CD4-positive, alpha-beta T cell treated with Interleukin-2 at 100 ng/mL for 4 hours (primary cell): ENCODE measurements at regions not wholly inside any gene's neighbourhood (a gene's known extent, or its start where the extent isn't known, plus 50 kb on each side); places are given as distances from the start of the nearest gene placed in this dataset.

Source experiments
- DNase-seq: peaks from one replicate; pipeline ENCODE4 v3.0.0-alpha.2; 2020; ENCODE audit warnings: low spot score

DNA sequence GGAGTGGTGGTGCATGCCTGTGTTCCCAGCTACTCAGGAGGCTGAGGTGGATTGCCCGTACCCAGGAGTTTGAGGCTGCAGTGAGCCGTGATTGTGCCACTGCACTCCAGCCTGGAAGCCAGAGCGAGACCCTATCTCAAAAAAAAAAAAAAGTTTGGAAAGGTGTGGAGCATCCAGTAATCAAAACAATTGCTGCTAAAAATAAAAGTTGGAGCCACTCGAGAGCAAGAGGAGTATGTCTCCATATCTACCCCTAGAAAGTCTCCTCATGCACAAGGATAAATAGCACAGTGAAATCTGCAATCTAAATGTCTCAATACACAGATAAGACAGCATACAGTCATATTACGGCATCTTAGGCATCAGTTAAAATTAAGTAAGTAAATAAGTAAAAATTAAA lies 81.5 kb upstream of the NEBL start:
- no peak for DNase-seq

DNA sequence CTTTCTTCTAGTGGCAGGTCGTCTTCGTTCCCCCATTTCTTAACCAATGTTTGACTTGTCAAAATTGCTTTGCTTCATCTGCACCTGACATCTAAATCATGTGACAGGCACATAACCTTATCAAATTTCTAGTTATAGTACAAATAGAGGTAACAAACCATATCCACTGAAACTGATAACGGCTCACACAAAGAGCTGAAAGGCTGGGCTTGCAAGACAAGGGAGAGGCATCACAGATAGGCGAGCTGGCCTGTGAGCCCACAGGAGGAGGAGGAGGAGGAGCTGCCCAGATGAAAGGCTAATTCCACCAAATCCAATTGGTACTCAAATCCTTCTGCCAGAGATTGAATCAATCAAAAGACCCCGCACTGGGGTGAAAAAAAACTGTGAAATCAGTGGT lies 80.2 kb upstream of the NEBL start:
- no peak for DNase-seq

DNA sequence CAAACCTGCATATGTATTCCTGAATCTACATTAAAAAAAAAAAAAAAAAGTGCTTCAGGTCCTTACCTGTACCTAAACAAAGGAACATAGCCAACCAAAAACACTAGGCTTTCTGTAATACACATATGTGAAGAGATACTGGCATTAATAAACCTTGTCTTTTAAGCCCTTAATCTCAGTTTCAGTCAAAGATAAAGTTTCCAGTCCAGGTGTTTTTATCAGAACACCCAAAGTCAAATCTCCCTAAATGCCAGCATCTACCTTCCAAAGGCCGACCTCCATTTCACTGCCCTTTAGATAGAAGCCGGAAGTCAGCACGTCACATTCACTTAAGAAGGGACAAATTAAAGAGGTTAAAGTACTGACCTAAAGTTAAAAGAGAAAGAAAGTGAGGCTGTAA lies 79.8 kb upstream of the NEBL start:
- DNase-seq = no peak

DNA sequence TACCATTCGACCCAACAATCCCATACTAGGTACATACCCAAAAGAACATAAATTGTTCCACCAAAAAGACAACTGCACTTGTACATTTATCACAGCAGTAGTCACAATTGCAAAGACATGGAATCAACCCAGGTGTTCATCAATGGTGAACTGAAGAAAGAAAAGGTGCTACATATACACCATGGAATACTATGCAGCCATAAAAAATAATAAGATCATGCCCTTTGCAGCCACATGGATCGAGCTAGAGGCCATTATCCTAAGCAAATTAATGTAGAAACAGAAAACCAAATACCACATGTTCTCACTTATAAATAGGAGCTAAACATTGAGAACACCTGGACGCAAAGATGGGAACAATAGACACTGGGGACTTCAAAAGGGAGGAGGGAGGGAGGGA lies 79.3 kb upstream of the NEBL start:
- no peak for DNase-seq

DNA sequence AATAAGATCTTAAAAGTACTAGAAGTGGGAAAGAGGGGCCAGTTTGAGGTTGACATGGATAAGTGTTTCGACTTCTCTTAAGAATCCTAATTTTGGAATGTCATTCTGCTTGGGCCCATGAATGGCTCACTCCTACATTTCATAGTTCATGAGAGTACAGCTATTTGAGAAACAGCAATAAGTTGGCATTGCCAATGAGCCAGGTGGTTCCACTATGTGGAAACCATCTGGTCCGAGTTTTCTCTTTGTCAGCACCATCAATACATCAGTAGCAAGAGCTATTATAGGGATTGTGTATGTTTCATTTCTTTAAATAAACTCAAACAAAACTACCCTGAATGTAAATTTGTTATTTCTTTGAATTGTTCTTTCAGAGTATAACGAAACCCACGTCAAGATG lies 78.1 kb upstream of the NEBL start:
- DNase-seq = no peak

DNA sequence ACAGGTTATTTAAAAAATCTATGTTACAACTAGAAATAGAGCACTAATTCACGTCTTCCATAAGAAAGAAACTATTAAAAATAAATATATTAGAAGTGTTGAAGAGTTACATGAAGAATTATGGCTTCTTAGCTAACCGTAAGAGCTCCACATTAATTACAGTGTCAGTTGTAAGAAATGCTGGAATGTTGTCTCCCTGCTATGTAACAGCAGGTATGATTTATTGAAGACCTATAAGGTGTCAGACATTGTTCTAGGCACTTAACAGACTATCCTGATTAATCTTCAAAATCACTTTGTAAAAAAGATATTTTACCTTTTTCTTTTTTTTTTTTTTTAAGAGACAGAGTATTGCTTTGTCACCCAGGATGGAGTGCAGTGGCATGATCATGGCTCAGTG lies 75.8 kb upstream of the NEBL start:
- DNase-seq = no peak

DNA sequence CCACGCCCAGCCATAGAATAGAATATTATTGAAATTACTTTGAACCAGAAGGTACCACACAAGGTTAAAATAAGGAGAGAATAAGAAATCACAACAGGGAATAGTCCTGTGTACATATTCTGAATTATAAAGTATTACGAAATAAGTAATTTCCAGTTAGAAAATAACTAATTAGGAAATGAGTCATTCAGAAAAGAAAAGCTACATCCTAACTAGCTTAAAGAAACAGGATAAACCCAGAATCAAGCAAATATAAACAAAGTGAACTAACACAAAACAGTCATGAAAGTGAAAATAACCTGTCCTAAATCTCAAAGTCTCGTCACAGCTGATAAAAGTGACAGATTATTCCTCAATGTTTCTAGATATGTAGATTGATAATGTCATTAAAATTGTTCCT lies 74.8 kb upstream of the NEBL start:
- no peak for DNase-seq

DNA sequence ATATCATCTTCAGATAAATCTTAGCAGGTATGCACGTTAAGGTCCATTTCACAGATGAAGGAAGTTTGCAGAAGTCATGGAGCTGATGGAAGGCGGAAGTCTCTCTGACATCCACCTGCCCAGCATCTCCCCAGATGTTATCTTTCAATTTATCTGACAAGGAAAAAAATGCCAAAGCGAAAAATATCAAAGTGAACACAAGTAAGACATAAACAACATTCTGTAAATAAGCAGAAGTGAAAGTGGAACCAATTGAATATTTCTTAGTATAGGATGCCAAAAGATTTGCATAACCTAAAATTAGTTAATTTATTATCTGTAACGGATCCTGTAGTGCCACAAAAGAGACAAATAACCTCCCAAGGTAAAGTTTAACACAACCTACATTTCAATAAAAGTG lies 73.6 kb upstream of the NEBL start:
- no peak for DNase-seq

DNA sequence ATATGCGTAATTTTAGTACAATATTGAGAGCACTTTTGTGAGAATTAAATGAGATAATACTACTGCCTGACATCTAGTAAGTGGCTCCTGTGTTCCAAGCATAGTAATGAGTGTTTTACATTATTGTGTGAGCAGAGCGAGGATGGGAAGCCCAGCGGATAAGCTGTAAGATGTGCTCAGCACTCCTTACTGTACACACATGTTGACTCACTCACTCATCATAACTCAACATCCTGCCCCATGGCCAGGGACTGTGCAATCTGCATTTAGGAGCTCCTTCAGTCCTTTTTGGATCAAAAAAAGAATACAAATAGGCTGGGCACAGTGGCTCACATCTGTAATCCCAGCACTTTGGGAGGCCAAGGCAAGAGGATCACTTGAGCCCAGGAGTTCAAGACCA lies 72.9 kb upstream of the NEBL start:
- DNase-seq = no peak

DNA sequence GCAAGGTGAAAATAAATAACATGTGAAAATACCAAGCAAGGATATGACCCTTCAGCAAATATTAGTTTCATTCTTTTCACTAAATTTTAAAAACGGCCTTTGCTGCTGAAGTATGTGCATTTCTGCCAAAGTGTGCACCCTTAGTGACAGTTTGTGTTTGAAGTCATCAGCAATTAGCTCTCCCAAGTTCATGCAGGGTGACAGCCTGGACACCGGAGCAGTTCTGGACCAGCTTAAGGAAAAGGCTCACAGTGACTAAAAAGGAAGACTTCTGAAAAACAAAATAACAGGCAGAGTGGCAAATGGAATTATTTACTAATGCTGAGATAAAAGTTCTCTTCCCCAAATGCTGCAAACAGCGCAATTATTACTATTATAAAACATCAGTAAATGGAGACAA lies 69.3 kb upstream of the NEBL start:
- DNase-seq = no peak

DNA sequence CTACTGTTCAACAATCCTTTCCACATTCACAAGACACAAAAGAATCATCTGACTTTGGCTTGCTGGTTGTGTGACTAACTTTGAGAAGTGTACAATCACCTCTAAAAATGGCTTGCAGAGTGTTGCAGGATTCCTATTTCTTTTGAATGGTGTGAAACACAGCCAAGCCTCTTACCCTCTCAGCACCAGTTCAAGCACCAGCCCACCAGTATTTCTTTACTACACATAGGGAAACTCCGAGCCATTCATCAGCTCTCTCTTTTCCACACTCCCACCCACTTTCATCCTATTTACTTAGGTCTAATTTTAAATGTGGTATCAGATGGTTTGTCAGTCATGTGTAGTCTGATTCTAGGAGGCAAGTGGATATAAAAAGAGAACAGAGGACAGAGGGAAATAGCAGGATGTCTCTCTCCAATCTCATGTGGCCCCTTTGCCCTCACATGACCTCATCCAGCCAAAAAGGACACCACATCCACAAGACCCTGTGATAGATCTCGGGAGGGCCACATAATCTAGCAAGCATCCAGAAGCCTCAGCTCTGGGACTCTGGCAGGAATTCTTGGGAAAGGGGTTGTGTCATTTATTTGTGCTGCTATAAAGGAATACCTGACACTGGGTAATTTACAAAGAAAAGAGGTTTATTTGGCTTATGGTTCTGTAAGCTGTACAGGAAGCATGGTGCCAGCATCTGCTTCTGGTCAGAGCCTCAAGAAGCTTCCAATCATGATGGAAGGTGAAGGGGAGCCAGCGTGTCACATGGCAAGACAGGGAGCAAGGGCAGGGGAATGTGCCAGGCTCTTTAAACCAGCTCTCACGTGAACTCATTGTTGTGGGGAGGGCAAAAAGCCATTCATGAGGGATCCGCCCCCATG lies 66.8 kb upstream of the NEBL start:
- DNase-seq = no peak

DNA sequence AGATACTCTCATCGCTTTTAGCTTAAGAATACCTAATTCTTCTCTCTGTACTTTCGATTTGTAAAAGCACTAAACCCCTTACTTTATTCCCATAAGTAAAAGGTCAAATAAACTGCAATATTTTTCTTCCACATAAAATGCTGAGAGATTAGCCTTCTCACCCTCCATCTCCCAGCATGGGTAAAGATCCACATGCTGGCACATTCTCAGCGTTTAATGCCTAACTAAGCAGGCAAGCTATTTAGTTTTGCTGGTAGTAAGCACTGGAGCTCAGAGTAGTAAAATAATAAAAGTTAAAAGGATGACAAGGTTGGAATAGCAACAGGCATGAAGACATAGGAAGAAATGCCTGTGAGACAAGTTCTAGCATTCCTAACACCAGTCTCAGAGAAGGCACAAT lies 65.9 kb upstream of the NEBL start:
- no peak for DNase-seq

DNA sequence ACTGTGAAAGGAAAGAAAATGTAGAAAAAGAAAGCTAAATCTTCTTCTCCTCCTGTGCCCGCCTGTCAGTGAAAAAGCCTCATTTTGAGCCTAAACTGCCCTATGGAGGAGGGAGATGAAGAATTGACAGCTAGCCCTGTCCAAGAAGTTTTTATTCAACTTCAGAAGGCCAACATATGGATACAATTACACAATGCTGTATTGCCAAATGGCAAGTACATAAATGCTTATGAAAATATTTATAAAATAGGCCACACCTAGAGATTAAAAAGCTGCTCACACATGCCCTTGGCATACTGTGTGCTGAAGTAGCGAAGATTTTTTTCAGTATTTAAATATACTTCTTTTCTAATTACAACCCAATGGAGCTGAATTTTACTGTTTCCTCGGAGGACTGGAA lies 65.1 kb upstream of the NEBL start:
- no peak for DNase-seq

DNA sequence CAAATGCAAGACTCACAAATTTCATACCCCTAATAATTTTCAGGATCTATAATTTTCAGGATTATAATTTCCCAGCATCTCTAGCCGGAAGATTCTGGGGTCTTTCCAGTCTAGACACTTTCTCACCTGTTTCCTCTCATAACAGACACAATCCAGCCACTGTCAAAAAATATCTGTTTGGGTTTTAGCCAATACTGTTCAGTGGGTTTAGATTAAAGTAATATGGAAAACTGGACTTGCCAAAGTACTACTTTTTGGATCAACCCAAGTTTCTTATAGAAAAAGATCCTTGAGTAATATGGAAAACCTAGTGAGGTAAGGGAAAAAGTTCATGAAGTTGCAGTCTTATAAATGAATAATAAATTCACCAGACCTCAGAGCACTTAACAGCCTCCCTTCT lies 62.1 kb upstream of the NEBL start:
- no peak for DNase-seq

DNA sequence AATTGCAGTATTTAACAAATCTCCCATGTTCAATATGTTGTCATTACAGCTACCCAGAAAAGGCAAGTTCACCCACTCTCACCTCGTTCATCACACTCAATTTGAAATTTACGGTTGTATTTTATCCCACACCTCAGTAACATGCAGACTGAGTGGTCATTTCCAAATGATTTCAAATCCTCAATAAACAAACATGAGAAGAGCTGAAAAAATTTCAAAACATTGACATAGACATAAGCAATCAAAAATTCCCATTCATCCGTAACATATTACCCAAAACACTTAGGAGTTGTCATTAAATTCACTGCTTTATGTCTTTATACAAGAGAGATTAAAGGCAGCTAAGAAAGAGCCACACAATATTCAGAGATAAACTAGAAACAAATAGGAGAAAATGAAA lies 61.7 kb upstream of the NEBL start:
- DNase-seq = no peak

DNA sequence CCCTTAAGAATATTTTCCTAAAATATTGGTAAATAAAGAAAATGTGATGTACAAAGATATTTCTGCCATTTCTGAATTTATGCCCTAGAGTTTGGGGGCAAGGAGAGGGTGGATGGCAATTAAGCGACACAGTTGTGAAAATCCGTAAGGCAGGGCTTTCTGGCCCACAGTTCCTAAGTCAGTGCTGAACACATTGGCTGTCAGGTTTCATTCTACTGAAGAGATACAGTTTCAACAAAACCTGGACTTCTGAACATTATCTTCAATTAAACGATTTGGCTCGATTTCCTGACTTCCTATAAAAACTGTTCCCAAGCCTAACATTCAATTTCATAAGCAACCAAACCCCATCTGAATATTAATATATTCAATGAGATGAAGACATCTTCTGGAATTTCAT lies 61.1 kb upstream of the NEBL start:
- no peak for DNase-seq

DNA sequence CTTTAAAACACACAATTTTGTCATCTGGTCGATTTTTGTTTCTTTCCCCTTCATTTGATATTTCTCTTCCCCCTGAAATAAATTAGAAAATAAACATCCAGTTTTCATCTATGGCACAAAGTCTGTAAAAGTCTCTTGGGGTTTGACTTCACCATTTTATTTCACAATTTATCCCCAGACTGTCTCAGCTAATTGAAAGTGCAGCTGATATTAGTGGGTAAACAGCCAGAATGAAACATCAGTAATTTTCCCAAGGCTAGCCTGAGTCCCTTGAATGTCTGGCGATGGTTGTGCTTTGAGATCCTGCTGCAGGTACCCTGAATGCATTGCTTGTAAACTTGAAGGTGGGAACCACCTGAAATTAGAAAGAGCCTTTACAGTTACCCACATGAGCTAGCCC lies 60.6 kb upstream of the NEBL start:
- DNase-seq = no peak

DNA sequence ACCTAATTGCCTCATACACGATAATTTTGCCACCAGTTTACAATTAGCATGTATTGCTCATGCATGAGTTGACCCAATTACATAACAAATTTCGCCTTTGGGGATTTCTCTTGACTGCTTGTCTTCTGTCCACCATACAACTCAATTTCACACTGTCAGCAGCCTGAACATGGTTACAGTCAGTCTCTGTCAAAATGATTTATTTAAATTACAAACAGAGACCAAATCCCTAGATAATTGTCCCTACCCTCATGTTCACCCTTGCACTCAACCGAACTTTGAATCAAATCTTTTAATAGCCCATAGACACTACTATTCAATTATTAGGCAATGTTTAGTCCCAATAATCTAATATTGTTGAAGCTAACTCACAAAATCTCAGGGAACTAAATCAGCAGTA lies 59.7 kb upstream of the NEBL start:
- DNase-seq = no peak

DNA sequence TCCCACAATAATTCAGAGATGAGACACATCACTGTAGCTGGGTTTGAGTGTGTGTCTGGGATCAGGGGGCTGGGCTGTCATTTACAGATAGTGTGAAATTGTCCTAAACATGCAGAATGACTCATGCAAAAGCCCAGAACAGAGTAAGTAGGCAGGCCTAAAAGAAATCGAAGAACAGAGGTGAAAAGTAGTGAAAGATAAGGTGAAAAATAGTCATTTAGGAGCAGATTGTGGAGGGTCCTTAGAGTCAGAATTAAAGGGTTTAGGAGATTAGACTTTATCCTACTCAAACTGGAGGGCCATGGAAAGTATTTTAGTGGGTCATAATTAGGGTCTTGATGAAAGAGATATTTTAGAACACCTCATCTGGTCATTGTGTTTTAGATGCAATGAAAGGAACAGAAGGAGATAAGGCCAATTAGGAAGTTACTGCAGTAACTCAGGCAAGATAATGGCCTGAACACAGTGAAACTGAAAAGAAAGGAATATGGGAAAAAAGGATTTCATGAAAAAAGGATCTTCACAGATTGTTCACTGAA lies 58.3 kb upstream of the NEBL start:
- no peak for DNase-seq

DNA sequence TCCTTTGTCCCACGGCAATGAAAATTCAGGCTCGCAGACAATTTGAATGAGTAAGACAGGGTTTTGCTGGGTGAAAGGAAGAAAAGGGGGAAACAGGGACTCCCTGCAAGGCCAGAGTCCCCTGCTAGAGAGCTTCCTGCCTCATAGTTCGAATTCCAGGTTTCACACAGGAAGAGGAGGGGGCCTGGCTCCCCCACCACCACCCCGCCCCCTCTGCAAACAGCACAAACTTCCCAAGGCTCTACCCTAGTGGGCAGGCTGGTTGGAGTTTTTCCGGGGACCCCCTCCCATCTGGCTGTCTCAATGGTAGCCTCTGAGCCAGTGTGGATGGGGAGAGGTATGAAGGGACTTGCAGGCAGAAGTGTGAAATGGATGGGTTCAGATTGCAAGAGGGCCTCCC lies 57.4 kb upstream of the NEBL start:
- DNase-seq = no peak

DNA sequence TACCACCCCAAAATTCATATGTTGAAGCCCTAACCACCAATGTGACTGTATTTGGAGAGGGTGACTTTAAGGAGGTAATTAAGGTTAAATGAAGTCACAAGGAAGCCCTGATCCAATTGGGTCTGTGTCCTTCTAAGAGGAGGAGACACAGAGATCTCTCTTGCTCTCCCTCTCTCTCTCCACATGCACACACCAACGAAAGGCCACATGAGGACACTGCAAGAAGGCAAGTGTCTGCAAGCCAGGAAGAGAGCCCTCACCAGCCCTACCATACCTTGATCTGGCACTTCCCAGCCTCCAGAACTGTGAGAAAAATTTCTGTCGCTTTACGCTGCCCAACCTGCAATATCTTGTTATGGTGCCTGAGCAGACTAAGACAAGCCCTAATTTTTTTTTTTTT lies 56.0 kb upstream of the NEBL start:
- no peak for DNase-seq

DNA sequence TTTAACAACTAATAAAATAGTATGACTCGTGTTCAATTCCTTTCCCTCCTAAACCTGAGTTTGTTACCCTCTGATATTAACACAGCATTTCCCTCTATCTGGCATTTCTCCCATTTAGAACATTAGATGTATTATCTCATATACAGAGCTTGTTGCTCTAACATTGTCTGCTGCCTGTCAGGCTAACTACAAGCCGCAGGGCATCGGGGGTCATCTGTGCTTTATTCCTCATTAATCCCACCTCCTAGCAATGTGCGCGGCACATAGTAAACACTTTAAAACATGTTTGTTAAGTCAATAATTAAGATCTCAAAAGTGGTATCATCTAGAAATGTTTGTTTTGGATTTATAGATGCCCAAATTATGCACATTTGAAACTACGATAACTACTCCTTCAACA lies 52.9 kb upstream of the NEBL start:
- no peak for DNase-seq

DNA sequence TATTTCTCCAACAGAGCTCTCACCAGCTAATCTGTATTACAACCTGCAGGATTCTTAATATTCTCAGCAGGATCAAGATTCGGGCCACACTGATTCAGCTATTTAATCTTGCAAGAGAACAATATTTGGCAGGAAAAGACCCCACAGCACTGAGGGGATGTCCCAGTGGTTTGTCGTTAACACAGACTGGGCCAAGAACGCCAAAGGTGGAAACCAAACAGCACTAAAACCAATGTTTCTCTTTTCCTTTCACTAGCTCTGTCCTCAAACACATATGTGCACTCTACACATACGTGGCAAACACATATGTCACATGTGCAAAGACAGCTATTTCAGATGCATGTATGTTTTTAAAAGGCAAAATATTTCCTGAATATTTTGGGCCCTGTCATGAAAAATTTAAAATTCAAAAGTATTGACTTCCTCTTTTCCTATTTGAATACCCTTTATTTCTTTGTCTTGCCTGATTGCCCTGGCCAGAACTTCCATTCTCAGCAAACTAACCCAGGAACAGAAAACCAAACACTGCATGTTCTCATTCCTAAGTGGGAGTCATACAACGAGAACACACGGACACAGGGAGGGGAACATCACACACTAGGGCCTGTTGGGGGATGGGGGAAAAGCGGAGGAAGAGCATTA lies 51.7 kb upstream of the NEBL start:
- no peak for DNase-seq
